Left lobe of liver (tissue), 2 donors: ENCODE measurements at regions not wholly inside any gene's neighbourhood (a gene's known extent, or its start where the extent isn't known, plus 50 kb on each side); places are given as distances from the start of the nearest gene placed in this dataset.

Experiments used
- ATAC-seq: fragments of 200-7000 bp; cut with Tn5 transposase; one replicate; pipeline ENCODE4 v1.9.1; 2020; ENCODE audit warnings: mild to moderate bottlenecking, moderate library complexity
- DNase-seq: peaks from one replicate; pipeline ENCODE4 v3.0.0-alpha.2; 2020; ENCODE audit warnings: low spot score
- donor health status: DM: no; HTN: no; CAD: no; lungs with moderate emphysema.
- donor health status: DM: no; HTN: yes; CAD: no.

DNA sequence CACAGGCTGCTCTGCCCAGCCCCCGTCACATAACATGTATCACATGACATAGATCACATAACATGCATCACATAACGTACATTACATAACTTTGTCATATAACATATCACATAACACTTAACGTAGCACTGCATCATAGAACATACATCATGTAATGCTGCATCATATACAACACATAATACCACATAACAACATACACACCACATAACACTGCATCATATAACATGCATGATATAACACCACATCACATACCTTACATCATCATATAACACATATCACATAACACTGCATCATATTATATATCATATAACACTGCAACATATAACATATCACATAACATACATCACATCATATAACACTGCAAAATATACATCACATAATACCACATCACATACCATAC lies 83.8 kb downstream of the AXIN2 start:
- ATAC-seq (no peak), DNase-seq (no peak)

DNA sequence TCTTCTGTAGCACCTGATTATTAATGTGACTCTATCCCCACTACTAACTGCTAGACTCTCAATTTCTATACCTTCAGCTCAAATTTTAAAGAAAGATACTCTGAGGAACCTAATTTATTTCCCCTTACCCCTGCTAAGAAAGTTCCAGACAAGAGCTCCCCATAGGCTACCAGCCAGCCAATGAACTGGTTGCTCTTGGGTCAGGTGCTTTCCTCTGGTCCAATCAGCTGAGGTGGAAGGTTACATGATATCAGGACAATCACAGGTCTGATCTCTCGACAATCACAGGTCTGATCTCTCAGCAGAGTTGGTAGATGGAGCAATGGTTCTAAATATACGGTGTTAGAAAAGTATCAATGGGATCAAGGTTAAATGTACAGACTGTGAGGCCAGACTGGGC lies 86.8 kb downstream of the AXIN2 start:
- no peak for ATAC-seq

DNA sequence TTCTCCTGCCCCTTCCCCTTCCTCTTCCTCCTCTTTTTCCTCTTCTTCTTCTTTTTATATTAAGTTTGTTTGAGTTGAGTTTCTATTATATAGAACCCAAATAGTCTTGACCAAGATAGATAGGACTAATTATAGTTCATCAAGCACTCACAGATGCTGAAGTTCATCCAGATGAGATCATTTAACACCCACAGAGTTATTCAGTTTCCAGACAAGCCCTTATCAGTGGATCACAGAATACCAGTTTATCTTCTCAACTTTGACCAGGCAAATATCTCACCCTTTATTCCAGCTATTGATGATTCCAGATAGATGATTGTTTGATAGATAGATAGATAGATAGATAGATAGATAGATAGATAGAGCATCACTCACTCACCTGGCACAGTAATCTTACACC lies 87.5 kb downstream of the AXIN2 start:
- ATAC-seq (no peak), DNase-seq (no peak)

More for the DNA sequence above, 86.8 kb downstream of the AXIN2 start:
- no peak for DNase-seq

DNA sequence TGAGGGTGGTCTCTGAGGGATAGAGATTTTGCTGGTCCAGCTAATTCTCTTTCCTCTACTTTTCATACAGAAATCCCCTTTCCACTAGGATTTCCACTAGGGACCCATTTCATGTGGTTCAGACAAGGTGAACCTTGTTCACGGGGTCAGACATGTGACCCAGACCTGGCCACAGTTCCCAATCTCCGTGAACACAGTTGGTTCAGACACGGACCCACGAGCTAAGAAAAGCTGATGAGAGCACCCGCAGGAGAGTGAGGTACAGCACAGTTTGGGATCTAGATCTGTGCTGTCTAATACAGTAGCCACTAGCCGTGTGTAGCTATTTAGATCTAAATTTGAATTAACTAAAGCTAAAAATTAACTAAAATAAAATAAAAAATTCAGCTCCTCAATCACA lies 88.1 kb downstream of the AXIN2 start:
- DNase-seq (no peak), ATAC-seq (peak; percentile 53)

- DNase-seq: peak; percentile 47
- peak; percentile 72 for ATAC-seq
These were observed 88.7 kb downstream of the AXIN2 start for GRCh38 chr17:65472666-65473309.

GRCh38 chr17:65470783-65471182 lies 90.7 kb downstream of the AXIN2 start:
- no peak for DNase-seq
- no peak for ATAC-seq

GRCh38 chr17:65468321-65468720 lies 93.1 kb downstream of the AXIN2 start:
- no peak for ATAC-seq
- no peak for DNase-seq

DNA sequence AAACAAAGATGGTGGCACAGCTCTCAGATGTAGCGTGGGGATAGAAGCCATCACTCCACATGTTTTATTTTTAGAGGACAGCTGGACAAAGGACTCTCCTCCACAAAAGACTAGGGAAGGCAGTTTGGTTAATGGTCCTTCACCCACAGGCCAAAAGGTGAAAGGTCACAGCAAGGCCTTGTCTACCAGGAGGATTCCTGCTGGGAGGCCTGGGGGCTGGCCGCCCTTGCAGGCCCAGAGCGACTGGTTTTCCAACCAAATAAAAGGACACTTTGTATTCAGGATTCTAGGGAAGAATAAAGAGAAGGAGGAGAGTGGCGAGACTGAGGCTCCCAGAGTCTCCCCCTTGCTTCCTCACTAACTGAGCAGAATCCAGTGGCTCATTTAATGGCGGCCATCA lies 94.3 kb downstream of the AXIN2 start:
- DNase-seq (no peak), ATAC-seq (no peak)

DNA sequence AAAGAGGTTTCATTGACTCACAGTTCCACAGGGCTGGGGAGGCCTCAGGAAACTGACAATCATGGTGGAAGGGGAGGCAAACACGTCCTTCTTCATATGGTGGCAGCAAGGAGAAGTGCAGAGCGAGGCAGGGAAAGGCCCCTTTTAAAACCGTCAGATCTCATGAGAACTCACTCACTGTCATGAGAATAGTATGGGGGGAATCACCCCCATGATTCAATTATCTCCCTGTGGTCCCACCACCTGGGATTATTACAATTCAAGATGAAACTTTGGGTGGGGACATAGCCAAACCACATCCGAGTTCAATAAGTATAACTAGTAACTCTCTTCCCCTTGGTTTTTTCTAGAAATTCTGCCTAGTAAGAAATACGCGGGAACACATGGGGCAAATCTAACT lies 94.9 kb downstream of the AXIN2 start:
- DNase-seq: no peak
- no peak for ATAC-seq

DNA sequence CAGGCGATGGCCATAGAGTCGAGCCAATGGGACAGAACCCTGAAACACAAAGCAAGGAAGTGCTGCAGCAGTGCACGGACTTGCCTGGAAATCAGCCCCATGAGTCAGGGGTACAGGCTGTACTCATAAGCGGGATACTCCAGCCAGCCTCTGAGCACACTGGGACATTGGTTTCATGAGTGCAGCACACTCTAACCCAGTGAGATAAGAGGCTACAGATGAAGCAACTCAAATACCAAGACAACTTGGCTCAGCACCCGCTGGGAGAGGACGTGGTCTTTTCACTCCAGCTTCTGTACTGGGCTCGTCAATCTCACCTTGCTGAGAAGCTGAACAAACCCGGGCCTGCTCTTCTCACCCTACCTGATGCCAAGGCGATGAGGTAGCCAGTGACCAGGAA lies 98.2 kb downstream of the AXIN2 start:
- ATAC-seq: peak; percentile 71

DNA sequence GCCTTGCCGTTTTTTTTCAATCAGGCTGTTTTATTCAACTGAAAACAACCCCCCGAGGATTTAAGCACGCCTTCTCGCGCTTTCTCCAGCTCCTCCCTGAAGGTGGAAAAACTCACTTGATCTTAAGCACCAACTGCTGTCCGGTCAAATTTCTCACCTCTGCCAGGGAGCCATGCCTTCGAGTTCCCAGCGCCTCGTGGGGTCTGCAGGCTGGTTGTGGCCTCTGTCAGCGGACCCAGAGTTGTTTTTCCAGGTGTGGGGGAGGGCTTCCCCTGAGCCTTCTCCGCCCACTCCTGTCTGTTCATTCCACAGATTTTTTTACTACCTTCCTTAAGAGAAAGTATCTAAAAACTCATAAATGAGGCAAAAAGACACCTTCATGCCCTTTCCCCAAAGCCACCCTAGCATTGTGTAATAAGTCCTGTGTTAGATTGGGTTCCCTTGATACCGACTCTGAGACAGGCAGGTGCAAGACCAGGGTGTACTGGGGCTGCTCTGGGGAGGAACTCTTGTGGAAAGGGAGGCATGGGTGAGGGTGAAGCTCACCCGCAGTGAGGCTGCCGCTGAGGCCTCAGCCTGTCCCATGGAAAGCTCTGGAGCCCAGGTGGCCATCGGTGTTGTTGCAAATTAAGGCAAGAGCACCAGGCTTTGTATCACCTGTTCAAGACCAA lies 101.6 kb downstream of the AXIN2 start:
- ATAC-seq: no peak
- no peak for DNase-seq

More for the DNA sequence above, 98.2 kb downstream of the AXIN2 start:
- DNase-seq: no peak

GRCh38 chr17:65457635-65458257 lies 103.7 kb downstream of the AXIN2 start:
- DNase-seq (no peak), ATAC-seq (no peak)

GRCh38 chr17:65457183-65457582 lies 104.3 kb downstream of the AXIN2 start:
- no peak for ATAC-seq
- no peak for DNase-seq

DNA sequence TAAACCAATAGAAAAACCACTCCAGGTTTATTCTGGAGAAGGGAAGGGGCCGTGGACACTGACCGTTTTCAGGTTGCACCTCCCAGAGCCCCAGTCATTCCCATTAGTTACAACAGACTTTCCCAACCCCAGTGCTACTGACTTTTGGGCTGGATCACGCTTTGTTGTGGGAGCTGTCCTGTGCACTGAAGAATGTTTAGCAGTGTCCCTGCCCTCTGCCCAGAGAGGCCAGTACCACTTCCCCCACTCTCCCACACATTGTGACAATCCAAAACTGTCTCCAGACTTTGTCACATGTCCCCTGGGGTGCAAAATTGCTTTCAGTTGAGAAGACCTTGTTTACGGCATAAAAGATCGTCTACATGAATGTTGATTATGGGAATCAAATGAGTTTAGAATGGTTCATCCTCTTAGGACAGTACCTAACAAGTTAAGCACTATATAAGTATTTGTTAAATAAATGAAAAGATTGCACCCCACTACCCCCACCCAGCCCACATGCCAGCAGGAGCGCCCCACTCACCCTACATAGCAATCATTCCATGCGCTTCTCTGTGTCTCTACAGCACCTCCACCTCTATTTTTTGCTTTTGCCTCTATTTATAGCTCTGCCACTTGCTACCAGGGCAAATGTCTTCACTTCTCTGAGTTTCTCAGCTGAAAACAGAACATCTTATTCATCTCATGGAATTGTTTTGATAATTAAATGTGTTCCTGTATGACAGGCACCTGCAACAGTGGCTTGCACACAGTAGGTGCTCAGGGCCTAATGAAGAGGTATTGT lies 104.9 kb downstream of the AXIN2 start:
- ATAC-seq (peak; percentile 10), DNase-seq (no peak)

DNA sequence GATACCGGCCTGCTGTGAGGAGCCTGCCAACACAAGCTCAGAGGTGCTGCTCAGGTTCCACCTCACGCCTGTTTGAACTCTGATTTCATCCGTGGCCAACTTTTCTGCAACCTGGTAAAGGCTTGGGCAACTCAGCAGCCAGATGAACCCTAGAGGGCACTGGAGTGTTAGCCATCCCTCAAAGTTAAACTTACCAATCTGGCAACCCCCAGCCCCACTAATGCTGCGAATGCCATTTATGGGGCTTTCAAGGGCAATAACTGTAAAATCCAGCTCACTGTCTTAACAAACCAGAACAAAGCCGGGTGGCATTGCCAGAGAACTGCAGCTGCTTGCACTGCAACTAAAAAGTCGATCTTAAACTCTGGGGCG lies 105.5 kb downstream of the AXIN2 start:
- ATAC-seq (peak; percentile 97), DNase-seq (peak; percentile 50)

DNA sequence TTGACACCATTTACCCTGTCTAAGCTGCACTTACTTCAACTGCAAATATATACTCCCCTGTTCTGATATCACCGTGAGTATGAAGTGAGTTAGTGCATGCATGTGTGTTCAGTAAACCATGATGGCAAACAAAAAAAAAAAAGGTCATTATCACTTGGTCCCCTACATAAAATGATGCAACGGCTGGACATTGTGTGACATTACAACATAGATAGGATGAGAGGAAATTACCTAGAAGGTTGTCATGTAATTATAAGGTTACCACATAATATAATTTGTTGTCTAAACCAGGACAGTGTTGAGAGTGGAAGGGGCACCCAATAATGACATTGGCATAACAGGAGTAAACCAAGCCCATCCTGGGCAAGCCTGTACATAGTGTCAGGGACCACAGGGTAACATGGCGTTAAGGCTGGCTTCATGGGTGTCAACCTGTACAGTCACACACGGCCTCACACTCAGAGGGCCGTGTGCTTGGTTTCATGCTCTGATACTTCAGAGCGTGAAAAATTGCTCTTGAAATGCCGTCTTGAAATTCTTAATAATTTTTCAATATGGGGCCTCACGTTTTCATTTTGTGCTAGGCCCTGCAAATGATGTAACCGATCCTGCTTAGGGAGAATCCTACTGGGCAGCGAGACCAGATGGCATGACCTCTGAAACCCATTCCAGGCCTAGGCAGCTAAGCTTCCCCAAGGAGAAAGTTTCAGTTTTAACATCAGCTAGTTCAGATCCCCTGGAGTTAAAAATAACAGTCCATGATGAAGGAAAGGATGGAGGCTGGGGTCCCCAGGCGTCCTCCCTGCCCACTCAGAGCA lies 106.1 kb downstream of the AXIN2 start:
- ATAC-seq: peak; percentile 50

DNA sequence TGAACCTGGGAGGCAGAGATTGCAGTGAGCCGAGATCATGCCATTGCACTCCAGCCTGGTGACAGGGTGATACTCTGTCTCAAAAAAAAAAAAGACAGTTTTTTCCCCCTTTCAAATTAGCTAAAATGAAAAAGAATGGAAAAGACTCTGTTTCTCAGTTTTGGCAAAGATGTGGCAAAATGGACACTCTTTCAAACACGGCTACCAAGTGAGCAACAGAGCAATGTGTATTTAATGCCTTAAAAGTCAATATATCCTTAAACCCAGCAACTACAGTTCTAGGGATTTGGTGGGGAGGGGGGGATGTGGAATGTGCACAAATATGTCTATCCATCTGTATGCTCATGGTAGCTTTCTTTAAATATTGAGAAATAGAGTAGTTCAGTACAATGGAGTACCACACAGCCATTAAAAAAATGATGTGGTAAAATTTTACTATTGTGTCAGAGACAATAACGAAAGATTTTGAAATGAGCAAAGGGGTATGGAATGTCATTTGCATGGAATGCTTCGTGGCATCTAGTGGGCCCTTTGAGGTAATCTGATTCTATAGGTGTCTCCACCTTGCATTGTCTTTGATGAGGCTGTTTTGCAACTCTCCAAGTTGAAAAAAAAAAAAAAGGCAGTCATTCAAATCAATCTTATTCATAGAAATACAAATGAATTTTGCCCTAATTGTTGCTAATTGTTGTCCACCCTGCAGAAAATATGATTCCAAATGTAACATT lies 108.1 kb downstream of the AXIN2 start:
- no peak for ATAC-seq
- no peak for DNase-seq

More for the DNA sequence above, 106.1 kb downstream of the AXIN2 start:
- DNase-seq: no peak

- DNase-seq (no peak), ATAC-seq (no peak)
These were observed 112.0 kb downstream of the AXIN2 start for GRCh38 chr17:65449495-65449894.

DNA sequence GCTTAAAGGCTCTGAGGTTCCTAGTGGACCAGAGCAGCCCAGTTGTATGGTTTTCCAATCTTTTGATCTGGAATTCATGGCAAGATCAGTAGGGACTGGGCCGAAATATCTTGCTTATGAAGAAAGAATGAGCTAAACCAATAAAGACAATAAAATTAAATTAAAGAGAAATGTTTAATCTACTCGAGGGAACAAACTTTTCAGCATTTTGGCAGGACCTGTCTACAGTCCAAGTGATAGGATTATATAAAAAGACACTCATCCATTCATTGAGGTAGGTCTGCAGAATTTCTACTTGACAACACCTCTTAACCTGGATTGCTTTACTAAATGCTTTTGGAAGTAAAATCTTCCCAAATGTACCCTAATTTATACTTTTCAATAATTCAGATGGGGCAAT lies 113.6 kb downstream of the AXIN2 start:
- DNase-seq (no peak), ATAC-seq (no peak)
